Mammary epithelial cell (primary cell): ENCODE measurements at regions not wholly inside any gene's neighbourhood (a gene's known extent, or its start where the extent isn't known, plus 50 kb on each side); places are given as distances from the start of the nearest gene placed in this dataset.

Experiments
- EZH2 ChIP-seq: IDR thresholded peaks from 2 replicates; pipeline ENCODE4 v1.6.1; 2012; ENCODE audit warnings: low read length, inconsistent platforms, borderline replicate concordance
- TF ChIP-seq, protein P1 (sequence below), 2 donors: IDR thresholded peaks in 1 of 2; conservative IDR thresholded peaks in 1 of 2; 2 replicates each; pipeline ENCODE4 v1.5.1; 2011 to 2012; ENCODE audit warnings: inconsistent platforms in 2 of 2, low read length in 2 of 2, mild to moderate bottlenecking in 2 of 2, control low read depth in 1 of 2, low read depth in 1 of 2; ENCODE audit not compliant: insufficient read depth in 1 of 2; ENCODE audit errors: extremely low read depth in 1 of 2

DNA sequence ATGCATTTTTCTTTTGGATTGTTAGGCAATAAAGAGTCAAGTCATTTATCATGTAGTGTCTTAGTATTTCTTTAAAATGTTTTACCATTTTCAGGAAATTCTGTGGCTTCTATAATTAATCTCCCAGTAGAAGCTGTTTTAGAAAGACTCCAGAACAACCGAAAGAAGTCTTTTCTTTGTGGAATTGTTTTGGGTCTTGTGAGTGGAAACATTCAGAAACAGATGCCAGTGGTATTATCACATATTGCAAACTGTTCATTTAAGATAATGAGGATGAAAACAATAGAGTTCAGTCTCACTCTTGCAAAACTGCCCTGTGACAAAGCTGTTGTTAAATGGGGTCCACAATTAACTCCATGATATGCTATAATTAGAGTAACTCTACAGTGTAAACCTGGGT, 211.2 kb upstream of the KIT start:
- TF ChIP-seq, protein P1, sequence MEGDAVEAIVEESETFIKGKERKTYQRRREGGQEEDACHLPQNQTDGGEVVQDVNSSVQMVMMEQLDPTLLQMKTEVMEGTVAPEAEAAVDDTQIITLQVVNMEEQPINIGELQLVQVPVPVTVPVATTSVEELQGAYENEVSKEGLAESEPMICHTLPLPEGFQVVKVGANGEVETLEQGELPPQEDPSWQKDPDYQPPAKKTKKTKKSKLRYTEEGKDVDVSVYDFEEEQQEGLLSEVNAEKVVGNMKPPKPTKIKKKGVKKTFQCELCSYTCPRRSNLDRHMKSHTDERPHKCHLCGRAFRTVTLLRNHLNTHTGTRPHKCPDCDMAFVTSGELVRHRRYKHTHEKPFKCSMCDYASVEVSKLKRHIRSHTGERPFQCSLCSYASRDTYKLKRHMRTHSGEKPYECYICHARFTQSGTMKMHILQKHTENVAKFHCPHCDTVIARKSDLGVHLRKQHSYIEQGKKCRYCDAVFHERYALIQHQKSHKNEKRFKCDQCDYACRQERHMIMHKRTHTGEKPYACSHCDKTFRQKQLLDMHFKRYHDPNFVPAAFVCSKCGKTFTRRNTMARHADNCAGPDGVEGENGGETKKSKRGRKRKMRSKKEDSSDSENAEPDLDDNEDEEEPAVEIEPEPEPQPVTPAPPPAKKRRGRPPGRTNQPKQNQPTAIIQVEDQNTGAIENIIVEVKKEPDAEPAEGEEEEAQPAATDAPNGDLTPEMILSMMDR (conservative IDR thresholded peaks at IDR 0.05 in 1 of 2, IDR thresholded peaks at IDR 0.05 in 1 of 2; ENCODE audit: extremely low read depth in 1 of 2, insufficient read depth in 1 of 2, low read depth in 1 of 2, low read length in 2 of 2), result no peak
- no peak for TF ChIP-seq EZH2
